Esophagus squamous epithelium (tissue), 4 donors: ENCODE measurements at regions not wholly inside any gene's neighbourhood (a gene's known extent, or its start where the extent isn't known, plus 50 kb on each side); places are given as distances from the start of the nearest gene placed in this dataset.

Experiments used
- POLR2A ChIP-seq, 4 donors: fragments of 450-650 bp; IDR thresholded peaks; one replicate each; pipeline ENCODE4 v1.6.1; 2017; ENCODE audit warnings: antibody characterized with exemption in 4 of 4, mild to moderate bottlenecking in 4 of 4, moderate library complexity in 3 of 4
- TF ChIP-seq, protein P1 (sequence below), 6 experiments: fragments of 450-650 bp in 4 of 6; fragments of 200-600 bp in 2 of 6; sonication (generic) in 2 of 6; IDR thresholded peaks; one replicate each; pipeline ENCODE4 v1.5.1; 2016 to 2019; ENCODE audit warnings: antibody characterized with exemption in 6 of 6, mild to moderate bottlenecking in 4 of 6, moderate library complexity in 4 of 6

DNA sequence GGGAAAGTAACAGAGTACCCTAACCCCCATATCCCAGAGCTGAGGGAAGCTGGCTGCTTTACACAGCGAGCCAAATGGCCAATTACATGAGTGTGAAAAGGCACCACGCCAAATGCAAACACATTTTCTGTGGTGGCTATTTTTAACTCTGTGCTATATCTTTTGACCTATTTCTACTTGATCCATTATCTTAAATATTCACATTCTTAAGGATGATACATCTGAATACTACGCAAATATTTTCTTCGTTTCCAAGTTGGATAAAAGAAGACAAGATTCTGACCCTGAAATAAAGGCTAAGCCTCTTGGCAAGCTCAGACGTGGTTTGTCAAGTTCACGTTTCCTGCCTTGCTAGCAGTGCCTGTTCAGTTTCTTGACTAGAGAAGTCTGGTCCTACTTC, 146.7 kb upstream of the TMEM196 start:
- TF ChIP-seq, protein P1, sequence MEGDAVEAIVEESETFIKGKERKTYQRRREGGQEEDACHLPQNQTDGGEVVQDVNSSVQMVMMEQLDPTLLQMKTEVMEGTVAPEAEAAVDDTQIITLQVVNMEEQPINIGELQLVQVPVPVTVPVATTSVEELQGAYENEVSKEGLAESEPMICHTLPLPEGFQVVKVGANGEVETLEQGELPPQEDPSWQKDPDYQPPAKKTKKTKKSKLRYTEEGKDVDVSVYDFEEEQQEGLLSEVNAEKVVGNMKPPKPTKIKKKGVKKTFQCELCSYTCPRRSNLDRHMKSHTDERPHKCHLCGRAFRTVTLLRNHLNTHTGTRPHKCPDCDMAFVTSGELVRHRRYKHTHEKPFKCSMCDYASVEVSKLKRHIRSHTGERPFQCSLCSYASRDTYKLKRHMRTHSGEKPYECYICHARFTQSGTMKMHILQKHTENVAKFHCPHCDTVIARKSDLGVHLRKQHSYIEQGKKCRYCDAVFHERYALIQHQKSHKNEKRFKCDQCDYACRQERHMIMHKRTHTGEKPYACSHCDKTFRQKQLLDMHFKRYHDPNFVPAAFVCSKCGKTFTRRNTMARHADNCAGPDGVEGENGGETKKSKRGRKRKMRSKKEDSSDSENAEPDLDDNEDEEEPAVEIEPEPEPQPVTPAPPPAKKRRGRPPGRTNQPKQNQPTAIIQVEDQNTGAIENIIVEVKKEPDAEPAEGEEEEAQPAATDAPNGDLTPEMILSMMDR (IDR thresholded peaks at IDR 0.05) = no peak
- no peak for TF ChIP-seq POLR2A (IDR thresholded peaks at IDR 0.05)
